HEK293T (cell line): ENCODE measurements at regions not wholly inside any gene's neighbourhood (a gene's known extent, or its start where the extent isn't known, plus 50 kb on each side); places are given as distances from the start of the nearest gene placed in this dataset.

ENCODE experiments used
- CTCF ChIA-PET: fragments of 350-600 bp; formaldehyde crosslinking; extraction: SDS; loops from one replicate; lab custom pipeline; 2021; ENCODE audit warnings: antibody characterized with exemption, inconsistent platforms; lab: Yijun Ruan, JAX
- POLR2A ChIA-PET: fragments of 350-600 bp; formaldehyde crosslinking; extraction: SDS; loops from one replicate; lab custom pipeline; 2020; ENCODE audit warnings: antibody characterized with exemption, inconsistent platforms; lab: Yijun Ruan, JAX
- DNase-seq: peaks from one replicate; pipeline ENCODE4 v3.0.0; 2012; ENCODE audit warnings: mixed read lengths; ENCODE audit errors: extremely low spot score
- ARNT ChIP-seq: fragments of 450-650 bp; IDR thresholded peaks from 2 replicates; pipeline ENCODE4 v1.6.1; 2017; ENCODE audit warnings: mild to moderate bottlenecking
- BHLHE40 ChIP-seq: fragments of 450-650 bp; IDR thresholded peaks from 2 replicates; pipeline ENCODE4 v1.6.1; 2016; ENCODE audit warnings: mild to moderate bottlenecking, moderate library complexity, borderline replicate concordance
- CTBP1 ChIP-seq: fragments of 450-650 bp; IDR thresholded peaks from 2 replicates; pipeline ENCODE4 v1.6.1; 2016; ENCODE audit warnings: borderline replicate concordance
- ELF4 ChIP-seq: fragments of 450-650 bp; IDR thresholded peaks from 2 replicates; pipeline ENCODE4 v1.6.1; 2017; ENCODE audit warnings: antibody characterized with exemption
- FOXA1 ChIP-seq: fragments of 450-650 bp; IDR thresholded peaks from 2 replicates; pipeline ENCODE4 v1.6.1; 2016; ENCODE audit warnings: mild to moderate bottlenecking
- FOXK2 ChIP-seq: fragments of 450-650 bp; IDR thresholded peaks from 2 replicates; pipeline ENCODE4 v1.6.1; 2016; ENCODE audit warnings: mild to moderate bottlenecking
- FOXM1 ChIP-seq: fragments of 450-650 bp; IDR thresholded peaks from 2 replicates; pipeline ENCODE4 v1.6.1; 2017; ENCODE audit warnings: mild to moderate bottlenecking, borderline replicate concordance
- HDGF ChIP-seq: fragments of 450-650 bp; IDR thresholded peaks from 2 replicates; pipeline ENCODE4 v1.6.1; 2017; ENCODE audit warnings: antibody characterized with exemption, borderline replicate concordance
- L3MBTL2 ChIP-seq: fragments of 450-650 bp; conservative IDR thresholded peaks from 2 replicates; pipeline ENCODE4 v1.6.1; 2016; ENCODE audit warnings: mild to moderate bottlenecking
- LEF1 ChIP-seq: fragments of 450-650 bp; IDR thresholded peaks from 2 replicates; pipeline ENCODE4 v1.6.1; 2017; ENCODE audit warnings: mild to moderate bottlenecking, borderline replicate concordance
- NFRKB ChIP-seq: fragments of 450-650 bp; IDR thresholded peaks from 2 replicates; pipeline ENCODE4 v1.6.1; 2016; ENCODE audit warnings: mild to moderate bottlenecking, moderate library complexity
- SP1 ChIP-seq: fragments of 450-650 bp; IDR thresholded peaks from 2 replicates; pipeline ENCODE4 v1.6.1; 2017
- SUZ12 ChIP-seq: fragments of 450-650 bp; IDR thresholded peaks from 2 replicates; pipeline ENCODE4 v1.6.1; 2016; ENCODE audit warnings: mild to moderate bottlenecking
- TARDBP ChIP-seq: fragments of 450-650 bp; IDR thresholded peaks from 2 replicates; pipeline ENCODE4 v1.6.1; 2016
- ZNF384 ChIP-seq: fragments of 450-650 bp; IDR thresholded peaks from 2 replicates; pipeline ENCODE4 v1.6.1; 2016
- TF ChIP-seq, protein P1 (sequence below): fragments of 450-650 bp; IDR thresholded peaks from 2 replicates; pipeline ENCODE4 v1.6.1; 2016

DNA sequence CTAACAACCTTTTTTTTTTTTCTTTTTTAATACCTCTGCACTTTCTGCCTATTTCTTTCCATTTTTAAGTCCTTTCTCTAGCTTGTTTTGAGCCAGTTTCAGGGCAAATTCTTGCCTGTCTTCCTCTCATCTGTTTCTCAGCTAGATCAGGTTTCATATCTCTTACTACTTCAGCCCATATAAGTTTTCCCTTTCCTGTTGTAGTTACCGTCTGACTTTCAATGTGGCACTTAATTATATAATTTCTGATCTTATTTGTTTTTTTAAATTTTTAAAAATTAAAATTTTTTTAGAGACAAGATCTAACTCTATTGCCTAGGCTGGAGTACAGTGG, 104.7 kb upstream of the ELL2 start:
- ChIA-PET CTCF (no interaction called here), POLR2A (no interaction called here)
- no peak for TF ChIP-seq BHLHE40
- no peak for TF ChIP-seq FOXA1
- TF ChIP-seq SP1 = no peak
- no peak for TF ChIP-seq ELF4
- no peak for TF ChIP-seq NFRKB
- no peak for TF ChIP-seq ZNF384
- TF ChIP-seq FOXM1 = no peak
- TF ChIP-seq ARNT = no peak
- no peak for TF ChIP-seq TARDBP
- TF ChIP-seq HDGF = no peak
- DNase-seq = no peak

DNA sequence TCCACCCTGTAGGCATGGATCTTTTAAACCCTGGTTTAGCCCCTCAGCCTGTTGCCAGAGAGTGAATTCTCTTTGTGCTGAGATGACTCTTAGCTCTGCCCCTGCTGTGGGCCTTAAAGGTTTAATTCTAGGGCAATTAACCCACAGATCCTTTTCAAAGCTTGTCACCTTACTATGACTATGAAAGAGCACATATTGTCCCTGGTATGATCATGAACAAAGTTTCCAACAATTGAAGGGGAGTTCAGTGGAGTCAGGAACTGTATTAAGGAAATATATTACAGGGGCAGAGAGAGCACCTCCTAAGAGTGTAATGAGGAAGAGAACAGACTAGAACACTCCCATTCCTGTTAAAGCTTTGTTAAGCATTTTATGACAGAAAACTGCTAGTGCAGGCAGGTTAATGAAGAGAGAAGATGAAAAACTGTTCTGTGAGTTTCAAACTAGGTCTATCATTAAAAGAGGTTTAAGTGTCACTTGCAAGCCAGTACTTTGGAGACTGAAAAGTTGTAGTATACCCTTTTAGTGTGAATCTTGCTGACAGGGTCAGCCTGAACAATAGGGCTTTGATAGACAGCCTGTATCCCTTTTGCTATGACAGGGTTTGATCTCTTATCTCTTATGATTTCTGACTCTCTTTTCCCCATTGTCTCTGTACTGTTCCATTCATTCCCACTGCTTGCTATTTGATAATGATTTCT, 104.2 kb upstream of the ELL2 start:
- no peak for DNase-seq
- no peak for TF ChIP-seq SUZ12
- TF ChIP-seq L3MBTL2 = no peak
- TF ChIP-seq NFRKB = no peak
- TF ChIP-seq, protein P1, sequence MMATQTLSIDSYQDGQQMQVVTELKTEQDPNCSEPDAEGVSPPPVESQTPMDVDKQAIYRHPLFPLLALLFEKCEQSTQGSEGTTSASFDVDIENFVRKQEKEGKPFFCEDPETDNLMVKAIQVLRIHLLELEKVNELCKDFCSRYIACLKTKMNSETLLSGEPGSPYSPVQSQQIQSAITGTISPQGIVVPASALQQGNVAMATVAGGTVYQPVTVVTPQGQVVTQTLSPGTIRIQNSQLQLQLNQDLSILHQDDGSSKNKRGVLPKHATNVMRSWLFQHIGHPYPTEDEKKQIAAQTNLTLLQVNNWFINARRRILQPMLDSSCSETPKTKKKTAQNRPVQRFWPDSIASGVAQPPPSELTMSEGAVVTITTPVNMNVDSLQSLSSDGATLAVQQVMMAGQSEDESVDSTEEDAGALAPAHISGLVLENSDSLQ = no peak
- no peak for TF ChIP-seq ELF4
- no peak for TF ChIP-seq ARNT
- no peak for TF ChIP-seq FOXA1
- no peak for TF ChIP-seq FOXM1
- no peak for TF ChIP-seq LEF1
- no peak for TF ChIP-seq TARDBP
- ChIA-PET CTCF (no interaction called here), POLR2A (no interaction called here)

DNA sequence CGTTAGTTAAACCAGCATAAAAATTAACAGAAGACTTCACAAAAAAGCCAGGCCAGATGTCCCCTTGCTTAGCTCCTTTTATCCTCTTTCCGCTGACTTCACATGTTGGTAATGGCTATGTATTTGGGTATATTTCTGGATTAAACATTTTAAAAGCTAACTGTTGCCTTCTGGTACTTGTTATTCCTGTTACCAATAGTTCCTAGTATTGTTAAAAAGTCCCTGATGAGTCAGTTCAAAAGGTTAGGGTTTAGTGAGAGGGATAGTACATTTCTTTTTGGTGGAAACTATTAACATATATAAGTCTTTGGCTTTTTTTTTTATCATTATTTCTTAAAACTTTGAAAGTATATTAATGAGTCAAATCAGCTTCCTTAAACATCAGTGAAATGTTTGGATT, 103.2 kb upstream of the ELL2 start:
- DNase-seq = no peak
- TF ChIP-seq BHLHE40 = no peak
- ChIA-PET CTCF (interaction anchor here (0.7 to 1.1 kb wide), 2 partner anchors 13 to 15 kb away, joined by 4 to 5 read pairs; no protein-coding TSS in a partner anchor), POLR2A (no interaction called here)

DNA sequence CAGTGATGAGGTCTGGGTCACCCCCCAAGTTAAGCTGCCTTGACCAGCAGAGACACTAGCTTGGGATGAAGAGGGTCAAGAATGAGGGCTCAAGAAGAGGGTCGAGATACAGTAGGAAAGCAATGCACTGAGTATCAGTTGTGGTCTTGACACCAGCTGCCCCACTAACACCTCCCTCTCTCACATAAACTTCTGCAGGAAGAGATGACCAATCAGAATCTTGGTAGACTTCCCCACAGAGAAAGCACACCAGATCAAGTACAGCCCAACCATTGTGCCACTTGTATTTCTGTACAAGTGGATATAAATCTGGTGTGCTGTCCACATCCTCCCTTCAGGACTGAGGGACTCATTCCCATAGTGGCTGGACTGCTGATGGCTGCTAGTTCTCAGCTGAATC, 101.2 kb upstream of the ELL2 start:
- POLR2A ChIA-PET = no interaction called here
- no peak for DNase-seq
- TF ChIP-seq FOXM1 (no peak), HDGF (no peak)
- CTCF ChIA-PET = interaction anchor here (0.6 kb wide), 1 partner anchor 53 kb away, joined by 3 read pairs; no protein-coding TSS in a partner anchor

DNA sequence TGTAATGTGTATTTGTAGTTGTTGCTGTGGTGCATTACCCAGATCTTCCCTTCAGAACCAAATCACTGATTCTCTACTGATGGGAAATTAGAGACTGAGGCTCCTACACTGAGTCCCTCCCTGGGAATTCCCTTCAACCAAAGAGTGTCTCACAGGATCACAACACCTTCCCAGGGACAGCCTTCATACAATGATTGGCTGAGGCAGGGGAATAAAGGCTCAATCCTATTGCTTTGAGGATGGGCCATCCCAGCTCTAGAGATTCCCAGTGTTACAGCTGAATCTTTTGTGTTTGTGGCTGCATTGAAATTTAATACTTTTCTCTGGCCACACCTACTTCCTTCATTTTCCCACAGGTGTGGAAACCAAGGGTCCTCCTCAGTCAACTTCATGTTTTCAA, 96.4 kb upstream of the ELL2 start:
- POLR2A ChIA-PET = interaction anchor here (0.6 kb wide), 1 partner anchor 34 kb away, joined by 6 read pairs; no protein-coding TSS in a partner anchor
- no peak for DNase-seq
- CTCF ChIA-PET = no interaction called here
- TF ChIP-seq LEF1 = no peak
- TF ChIP-seq ELF4 = no peak

DNA sequence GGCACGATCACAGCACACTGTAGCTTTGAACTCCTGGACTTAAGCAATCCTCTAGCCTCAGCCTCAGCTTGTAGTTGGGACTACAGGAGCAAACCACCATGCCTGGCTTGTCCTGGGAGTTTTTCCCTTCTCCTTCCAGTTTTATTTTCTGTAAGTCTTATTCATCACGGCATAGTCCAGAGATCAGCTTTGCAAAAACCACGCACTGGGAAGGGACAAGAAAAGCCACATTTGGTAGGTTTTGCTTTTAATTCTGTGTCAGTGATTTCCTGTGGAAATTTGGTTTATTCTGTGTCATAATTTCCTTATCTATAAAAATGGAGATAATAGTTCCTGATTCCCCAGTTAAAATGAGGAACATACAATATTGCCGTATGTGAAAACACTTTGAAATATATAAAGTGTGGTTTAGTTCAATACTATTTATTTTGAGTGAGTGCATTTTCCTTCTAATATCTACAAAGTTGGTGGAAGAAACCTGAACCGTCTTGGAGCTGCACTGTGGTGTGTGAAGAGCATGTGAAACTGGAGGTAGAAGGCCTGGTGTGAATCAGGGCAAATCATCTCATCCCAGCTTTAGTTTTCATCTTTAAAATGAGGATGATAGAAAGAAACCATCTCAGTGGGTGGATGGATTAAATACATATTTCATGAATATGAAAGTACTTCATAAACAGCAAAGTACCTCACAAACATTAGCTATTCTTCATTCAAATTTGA, 92.8 kb upstream of the ELL2 start:
- ChIA-PET CTCF (no interaction called here), POLR2A (no interaction called here)
- no peak for DNase-seq
- no peak for TF ChIP-seq HDGF
- no peak for TF ChIP-seq ELF4
- TF ChIP-seq L3MBTL2 = no peak
- no peak for TF ChIP-seq NFRKB
- TF ChIP-seq, protein P1 = no peak

DNA sequence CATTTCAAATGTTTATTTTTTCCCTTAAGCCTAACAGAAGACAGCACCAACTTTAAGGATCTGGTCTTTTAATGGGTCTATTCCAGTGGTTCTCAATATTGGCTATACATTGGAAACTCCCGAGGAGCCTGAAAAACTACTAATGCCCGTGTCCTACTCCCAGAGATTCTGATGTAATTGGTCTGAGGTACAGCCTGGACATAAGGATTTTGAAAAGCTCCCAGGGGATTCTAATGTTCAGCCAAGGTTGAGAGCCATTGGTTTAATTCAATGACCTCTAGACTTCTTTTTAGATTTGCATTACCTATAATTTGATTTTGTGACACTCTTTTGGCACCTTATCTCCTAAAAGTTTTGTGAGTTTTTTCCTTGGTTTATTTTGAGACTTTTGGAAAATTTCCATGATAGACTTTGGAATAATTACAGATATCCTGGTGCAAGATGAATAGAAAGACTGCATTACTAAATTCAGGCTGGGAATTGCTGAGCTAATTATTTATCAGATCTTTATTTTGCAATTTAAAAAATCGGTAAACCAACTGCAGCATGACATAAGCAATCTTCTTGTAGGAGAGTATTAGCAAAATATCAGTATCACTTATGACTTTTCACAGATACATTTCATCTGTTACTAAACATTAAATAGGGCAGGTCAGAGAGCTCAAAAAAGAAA, 91.5 kb upstream of the ELL2 start:
- ChIA-PET CTCF (no interaction called here), POLR2A (no interaction called here)
- no peak for DNase-seq
- no peak for TF ChIP-seq L3MBTL2
- no peak for TF ChIP-seq BHLHE40
- no peak for TF ChIP-seq FOXA1
- TF ChIP-seq FOXK2 = no peak
- TF ChIP-seq ARNT = no peak
- no peak for TF ChIP-seq ELF4
- TF ChIP-seq CTBP1 = no peak
- no peak for TF ChIP-seq TARDBP

DNA sequence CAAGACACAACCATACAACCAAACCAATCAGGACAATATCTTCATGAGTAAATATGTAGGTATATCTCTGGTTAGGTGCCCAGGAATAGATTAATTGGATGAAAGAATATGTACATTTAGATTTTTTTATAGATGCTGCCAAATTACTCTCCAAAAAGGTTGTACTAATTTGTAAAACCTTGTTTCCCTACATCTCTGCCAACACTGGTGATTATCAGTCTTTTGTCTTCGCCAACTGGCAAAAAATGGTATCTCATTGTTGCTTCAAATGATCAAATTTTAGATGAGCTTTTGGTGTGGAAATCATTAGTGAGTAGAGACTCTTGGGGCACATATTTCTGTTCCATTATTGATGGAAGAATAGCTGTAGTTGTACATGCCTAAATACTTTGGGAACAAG, 90.7 kb upstream of the ELL2 start:
- ChIA-PET CTCF (no interaction called here), POLR2A (no interaction called here)
- no peak for DNase-seq
- no peak for TF ChIP-seq TARDBP
- TF ChIP-seq SUZ12 = no peak
- TF ChIP-seq CTBP1 = no peak
- no peak for TF ChIP-seq SP1
- TF ChIP-seq ELF4 = no peak
- TF ChIP-seq FOXK2 = no peak
- TF ChIP-seq LEF1 = no peak
- no peak for TF ChIP-seq ZNF384
- TF ChIP-seq ARNT = no peak
- TF ChIP-seq, protein P1 = no peak
- TF ChIP-seq HDGF = no peak
- TF ChIP-seq L3MBTL2 = no peak
- TF ChIP-seq BHLHE40 = no peak
- no peak for TF ChIP-seq FOXM1
